Sigmoid colon (tissue), 4 donors: ENCODE measurements at regions not wholly inside any gene's neighbourhood (a gene's known extent, or its start where the extent isn't known, plus 50 kb on each side); places are given as distances from the start of the nearest gene placed in this dataset.

Source experiments
- CTCF ChIP-seq, 4 experiments: fragments of 450-650 bp in 3 of 4; fragments of 200-600 bp in 1 of 4; IDR thresholded peaks; one replicate each; pipeline ENCODE4 v1.5.1; 2016 to 2019; ENCODE audit warnings: antibody characterized with exemption in 4 of 4, mild to moderate bottlenecking in 3 of 4, moderate library complexity in 2 of 4
- POLR2A ChIP-seq, 2 donors: fragments of 450-650 bp; IDR thresholded peaks; one replicate each; pipeline ENCODE4 v1.6.1; 2016; ENCODE audit warnings: antibody characterized with exemption in 2 of 2, mild to moderate bottlenecking in 2 of 2, moderate library complexity in 2 of 2
- POLR2AphosphoS5 ChIP-seq, 4 donors: sonication (generic); formaldehyde crosslinking; IDR thresholded peaks; one replicate each; pipeline ENCODE4 v1.6.1; 2017; ENCODE audit warnings: antibody characterized with exemption in 4 of 4

- no peak for TF ChIP-seq CTCF (IDR thresholded peaks at IDR 0.05)
- TF ChIP-seq POLR2AphosphoS5 (IDR thresholded peaks at IDR 0.05) = no peak
- TF ChIP-seq POLR2A (IDR thresholded peaks at IDR 0.05) = no peak
Measured at GRCh38 chr4:170425040-170425439, 335.3 kb upstream of the AADAT start.
